ENCODE measurements at regions not wholly inside any gene's neighbourhood (a gene's known extent, or its start where the extent isn't known, plus 50 kb on each side); places are given as distances from the start of the nearest gene placed in this dataset.

DNA sequence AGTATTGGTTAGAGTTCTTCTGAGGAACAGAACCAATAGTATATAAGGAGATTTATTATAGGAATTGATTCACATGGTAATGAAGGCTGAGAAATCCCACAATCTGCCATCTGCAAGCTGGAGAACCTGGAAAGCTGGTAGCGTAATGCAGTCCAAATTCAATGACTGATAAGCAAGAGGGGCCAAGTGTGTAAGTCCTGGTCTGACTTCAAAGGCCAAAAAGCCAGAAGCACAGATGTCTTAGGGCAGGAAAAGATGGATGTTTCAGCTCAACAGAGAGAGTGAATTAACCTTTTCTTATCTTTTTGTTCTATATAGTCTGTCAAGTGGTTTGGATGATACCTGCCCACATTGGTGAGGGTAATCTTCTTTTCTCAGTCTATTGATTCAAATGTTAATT lies 146.4 kb downstream of the FGF10 start:
- Mint-ChIP-seq H3K36me3 (no peaks in the 10 kb centered on the region), H3K4me1 (peaks cover 4% of the 10 kb centered on the region), H3K27ac (no peak overlapping the region), H3K4me3 (no peak overlapping the region), H3K27me3 (ENCODE audit: insufficient read depth, low read depth) (no peaks in the 10 kb centered on the region), H3K9me3 (peaks cover 5% of the 10 kb centered on the region)
- no peak for DNase-seq (ENCODE audit: low spot score)
- H3K9ac ChIP-seq, result no peak overlapping the region
- TF ChIP-seq EZH2 (IDR thresholded peaks at IDR 0.05), result no peak
- TF ChIP-seq, protein P1, sequence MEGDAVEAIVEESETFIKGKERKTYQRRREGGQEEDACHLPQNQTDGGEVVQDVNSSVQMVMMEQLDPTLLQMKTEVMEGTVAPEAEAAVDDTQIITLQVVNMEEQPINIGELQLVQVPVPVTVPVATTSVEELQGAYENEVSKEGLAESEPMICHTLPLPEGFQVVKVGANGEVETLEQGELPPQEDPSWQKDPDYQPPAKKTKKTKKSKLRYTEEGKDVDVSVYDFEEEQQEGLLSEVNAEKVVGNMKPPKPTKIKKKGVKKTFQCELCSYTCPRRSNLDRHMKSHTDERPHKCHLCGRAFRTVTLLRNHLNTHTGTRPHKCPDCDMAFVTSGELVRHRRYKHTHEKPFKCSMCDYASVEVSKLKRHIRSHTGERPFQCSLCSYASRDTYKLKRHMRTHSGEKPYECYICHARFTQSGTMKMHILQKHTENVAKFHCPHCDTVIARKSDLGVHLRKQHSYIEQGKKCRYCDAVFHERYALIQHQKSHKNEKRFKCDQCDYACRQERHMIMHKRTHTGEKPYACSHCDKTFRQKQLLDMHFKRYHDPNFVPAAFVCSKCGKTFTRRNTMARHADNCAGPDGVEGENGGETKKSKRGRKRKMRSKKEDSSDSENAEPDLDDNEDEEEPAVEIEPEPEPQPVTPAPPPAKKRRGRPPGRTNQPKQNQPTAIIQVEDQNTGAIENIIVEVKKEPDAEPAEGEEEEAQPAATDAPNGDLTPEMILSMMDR (IDR thresholded peaks at IDR 0.05), result no peak
- no peak for TF ChIP-seq EZH2phosphoT487 (IDR thresholded peaks at IDR 0.05)
- peaks cover 3% of the 10 kb centered on the region for H3F3A ChIP-seq (ENCODE audit: low read depth)
- no peaks in the 10 kb centered on the region for H3K27me3 ChIP-seq
- H4K20me1 ChIP-seq (ENCODE audit: low read depth), result no peaks in the 10 kb centered on the region
- H3K36me3 ChIP-seq, result no peaks in the 10 kb centered on the region
- no peaks in the 10 kb centered on the region for H3K79me2 ChIP-seq (ENCODE audit: low read depth)
- H3K9me3 ChIP-seq (ENCODE audit: low read depth), result no peaks in the 10 kb centered on the region
- peaks cover 8% of the 10 kb centered on the region for H3K4me1 ChIP-seq
- no peak overlapping the region for H3K4me3 ChIP-seq
- H3K4me2 ChIP-seq, result no peak overlapping the region
- H3K27ac ChIP-seq, result no peak overlapping the region
- no peak overlapping the region for H2AFZ ChIP-seq (replicated peaks)

DNA sequence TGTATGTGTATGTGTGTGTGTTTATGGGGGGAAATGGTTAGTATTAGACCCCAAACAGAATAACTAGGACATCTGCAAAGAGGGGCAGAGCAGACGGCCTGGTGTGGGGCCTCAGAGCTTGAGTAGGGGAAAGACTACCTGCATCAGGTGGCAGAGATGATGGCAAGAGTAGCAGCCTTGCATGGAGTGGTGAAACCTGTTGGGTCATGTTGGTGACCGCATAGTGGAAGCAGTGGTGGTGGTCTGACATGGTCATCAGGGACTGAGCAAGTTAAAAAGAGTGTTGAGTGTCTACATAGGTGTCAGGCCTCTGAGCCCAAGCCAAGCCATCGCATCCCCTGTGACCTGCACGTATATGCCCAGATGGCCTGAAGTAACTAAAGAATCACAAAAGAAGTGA lies 153.2 kb downstream of the FGF10 start:
- no peak for DNase-seq (ENCODE audit: low spot score)
- H3K4me2 ChIP-seq, result no peak overlapping the region
- H3K4me3 ChIP-seq, result no peak overlapping the region
- Mint-ChIP-seq H3K4me3 (no peak overlapping the region), H3K27ac (no peak overlapping the region), H3K27me3 (ENCODE audit: insufficient read depth, low read depth) (no peaks in the 10 kb centered on the region), H3K36me3 (no peaks in the 10 kb centered on the region), H3K4me1 (no peaks in the 10 kb centered on the region), H3K9me3 (no peaks in the 10 kb centered on the region)
- no peaks in the 10 kb centered on the region for H3K27me3 ChIP-seq
- H3K36me3 ChIP-seq, result no peaks in the 10 kb centered on the region
- no peaks in the 10 kb centered on the region for H4K20me1 ChIP-seq (ENCODE audit: low read depth)
- no peak overlapping the region for H2AFZ ChIP-seq (replicated peaks)
- H3F3A ChIP-seq (ENCODE audit: low read depth), result no peaks in the 10 kb centered on the region
- no peak overlapping the region for H3K9ac ChIP-seq
- TF ChIP-seq EZH2 (IDR thresholded peaks at IDR 0.05), result no peak
- TF ChIP-seq, protein P1 (IDR thresholded peaks at IDR 0.05), result no peak
- TF ChIP-seq EZH2phosphoT487 (IDR thresholded peaks at IDR 0.05), result no peak
- no peak overlapping the region for H3K27ac ChIP-seq
- no peaks in the 10 kb centered on the region for H3K9me3 ChIP-seq (ENCODE audit: low read depth)
- H3K4me1 ChIP-seq, result no peaks in the 10 kb centered on the region
- H3K79me2 ChIP-seq (ENCODE audit: low read depth), result no peaks in the 10 kb centered on the region

DNA sequence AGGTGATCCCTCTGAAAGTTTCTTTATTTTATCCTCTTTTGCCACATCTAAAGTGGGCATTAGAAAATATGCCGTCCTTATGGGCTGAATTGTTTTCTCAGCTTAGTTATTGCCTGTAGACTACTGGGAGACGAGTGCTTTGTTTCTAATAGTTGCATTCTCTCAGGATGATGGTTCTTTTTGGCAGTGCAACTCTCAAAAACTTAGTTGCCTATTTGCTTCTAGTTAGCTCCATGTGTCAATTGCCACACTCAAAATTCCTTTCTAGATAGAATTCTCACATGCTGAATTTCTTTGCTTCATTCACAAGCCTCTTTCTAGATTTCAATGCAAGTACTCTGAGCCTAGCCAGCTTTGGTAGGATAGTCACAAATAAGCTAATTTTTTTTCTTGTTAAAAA lies 155.5 kb downstream of the FGF10 start:
- H3K4me2 ChIP-seq, result no peak overlapping the region
- H3K27ac Mint-ChIP-seq, result no peak overlapping the region
- H3K36me3 Mint-ChIP-seq, result no peaks in the 10 kb centered on the region
- no peak for DNase-seq (ENCODE audit: low spot score)
- H2AFZ ChIP-seq (replicated peaks), result no peak overlapping the region
- H3K9ac ChIP-seq, result no peak overlapping the region
- no peaks in the 10 kb centered on the region for H4K20me1 ChIP-seq (ENCODE audit: low read depth)
- no peak overlapping the region for H3K27ac ChIP-seq
- no peaks in the 10 kb centered on the region for H3K9me3 Mint-ChIP-seq
- no peak overlapping the region for H3K4me3 ChIP-seq
- TF ChIP-seq EZH2phosphoT487 (IDR thresholded peaks at IDR 0.05) (no peak), EZH2 (IDR thresholded peaks at IDR 0.05) (no peak)
- TF ChIP-seq, protein P1 (IDR thresholded peaks at IDR 0.05), result no peak
- no peaks in the 10 kb centered on the region for H3K36me3 ChIP-seq
- H3K4me1 ChIP-seq, result no peaks in the 10 kb centered on the region
- no peaks in the 10 kb centered on the region for H3K27me3 ChIP-seq
- H3K9me3 ChIP-seq (ENCODE audit: low read depth), result no peaks in the 10 kb centered on the region
- no peaks in the 10 kb centered on the region for H3K4me1 Mint-ChIP-seq
- H3K27me3 Mint-ChIP-seq (ENCODE audit: insufficient read depth, low read depth), result no peaks in the 10 kb centered on the region
- no peaks in the 10 kb centered on the region for H3K79me2 ChIP-seq (ENCODE audit: low read depth)
- no peak overlapping the region for H3K4me3 Mint-ChIP-seq
- H3F3A ChIP-seq (ENCODE audit: low read depth), result no peaks in the 10 kb centered on the region

Measured in neural progenitor cell (in vitro differentiated cells).